OCI-M2 (cell line): ENCODE measurements at regions not wholly inside any gene's neighbourhood (a gene's known extent, or its start where the extent isn't known, plus 50 kb on each side); places are given as distances from the start of the nearest gene placed in this dataset.

Experiments
- DNase-seq: peaks from one replicate; lab custom pipeline; 2025; ENCODE audit not compliant: unreplicated experiment; lab: John Stamatoyannopoulos, UW

DNA sequence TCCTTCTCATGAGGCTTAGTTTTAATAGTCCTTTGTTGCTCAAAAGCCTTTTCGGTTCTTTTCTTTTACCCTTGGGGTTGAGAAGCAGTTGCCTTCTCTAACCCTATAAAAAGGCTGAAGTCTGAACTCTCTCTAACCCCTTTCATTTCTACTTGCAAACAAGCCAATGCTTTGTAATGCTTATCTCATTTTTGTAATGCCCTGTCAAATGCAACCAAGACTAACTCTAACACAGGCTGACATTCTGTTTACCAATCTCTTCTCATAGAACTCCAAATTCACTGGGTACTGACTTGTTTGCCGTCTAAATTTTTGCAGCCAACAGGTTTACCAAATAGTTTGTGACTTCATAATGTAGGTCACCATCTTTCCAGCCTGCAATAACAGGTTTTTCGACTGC lies 233.9 kb upstream of the SNX7 start:
- DNase-seq, result no peak

DNA sequence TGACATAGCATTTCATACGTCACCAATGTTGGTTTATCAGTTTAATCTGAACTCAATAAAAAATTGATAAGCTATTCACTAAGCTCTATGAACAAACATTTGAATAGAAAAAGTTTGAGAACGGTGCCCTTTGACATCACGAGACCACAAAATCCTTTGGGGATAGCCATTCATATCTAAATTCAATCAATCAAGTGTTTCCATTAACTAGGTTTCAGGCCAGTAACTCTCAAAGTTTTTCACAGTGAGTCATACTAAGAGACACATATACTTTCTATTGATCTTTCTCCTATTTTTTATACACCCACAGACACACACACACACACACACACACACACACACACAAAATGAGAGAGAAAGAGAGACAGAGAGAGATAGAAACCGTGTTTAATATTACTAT lies 235.4 kb upstream of the SNX7 start:
- no peak for DNase-seq

DNA sequence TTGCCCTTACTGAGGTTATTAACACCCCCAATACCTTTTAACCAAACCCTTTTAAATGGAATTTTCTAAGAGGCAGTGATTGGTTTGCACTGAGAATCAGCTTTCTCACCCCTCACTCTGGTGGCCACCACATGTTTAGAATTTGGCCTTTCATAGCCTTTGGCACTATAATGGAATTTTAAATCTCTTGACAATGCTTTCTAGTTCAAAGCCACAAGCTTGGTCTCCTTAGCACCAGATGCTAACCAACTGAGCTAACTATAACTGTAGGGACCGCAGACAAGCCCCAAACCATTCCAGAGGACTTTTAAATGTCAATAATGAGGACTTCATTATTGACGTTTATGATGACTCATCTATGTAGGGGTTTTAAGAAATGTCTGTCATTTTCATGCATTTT lies 238.7 kb upstream of the SNX7 start:
- DNase-seq, result no peak

DNA sequence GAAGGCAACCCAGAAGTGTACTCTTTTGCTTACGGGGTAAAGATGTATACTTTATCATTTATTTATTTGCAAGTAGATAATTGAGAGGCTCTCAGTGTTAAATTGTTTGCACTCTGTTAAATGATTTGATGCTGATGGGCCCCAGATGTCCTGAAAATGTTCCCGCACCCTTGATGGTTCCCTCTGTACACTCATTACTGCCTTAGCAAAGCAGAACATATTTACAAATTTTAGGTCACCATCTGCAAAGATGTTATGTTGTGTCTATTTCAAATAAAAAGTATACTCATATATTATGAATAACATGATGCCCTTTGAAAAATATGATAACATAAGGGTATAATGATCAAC lies 240.5 kb upstream of the SNX7 start:
- DNase-seq, result no peak

DNA sequence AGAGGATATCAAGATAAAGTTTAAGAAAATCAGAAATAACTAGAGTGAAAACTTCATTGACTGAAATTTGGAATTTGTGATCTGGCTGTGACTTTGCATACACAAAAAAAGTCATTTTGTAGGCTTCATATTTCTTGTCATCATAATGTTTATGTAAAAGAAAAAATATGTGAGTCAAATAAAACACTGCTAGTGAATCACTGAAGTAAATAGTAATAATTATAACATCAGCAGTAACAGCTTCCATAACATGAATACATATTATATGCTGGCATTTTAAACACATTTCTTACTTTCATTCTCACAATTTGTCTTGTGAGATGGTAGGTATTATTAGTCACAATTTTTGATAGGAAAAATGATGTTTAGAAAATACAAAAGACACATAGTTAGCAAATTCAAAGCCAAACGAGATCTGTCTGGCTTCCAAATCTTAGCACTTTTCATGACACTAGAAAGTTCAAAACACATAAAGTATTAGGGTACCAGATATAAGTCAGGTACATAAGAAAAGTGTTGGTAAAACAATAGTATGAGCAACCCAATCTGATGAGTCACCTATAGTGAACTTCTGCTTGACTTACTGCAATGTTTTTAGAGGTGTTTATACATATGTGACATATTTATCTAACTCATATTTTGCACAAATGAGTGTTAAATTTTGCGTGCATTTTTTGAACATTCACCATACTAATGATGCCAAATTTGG lies 241.0 kb upstream of the SNX7 start:
- no peak for DNase-seq

DNA sequence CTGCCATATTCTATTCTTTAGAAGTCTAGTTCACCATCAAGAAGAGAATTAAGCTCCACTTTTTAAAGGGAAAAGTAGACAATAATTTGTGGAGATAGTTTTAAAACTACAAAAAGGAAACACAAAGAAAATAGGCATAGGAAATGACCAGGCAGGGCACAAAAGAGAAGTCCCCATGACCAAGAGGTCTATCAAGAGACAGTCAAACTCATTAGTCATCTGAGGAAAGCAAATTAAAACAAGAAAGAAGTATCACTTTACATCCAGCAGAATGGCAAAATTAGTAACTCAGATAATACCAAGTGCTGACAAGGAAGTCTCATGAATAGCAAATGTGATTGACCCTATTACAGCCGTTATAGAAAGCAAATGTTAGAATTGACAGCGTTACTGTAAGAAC lies 243.7 kb upstream of the SNX7 start:
- no peak for DNase-seq

DNA sequence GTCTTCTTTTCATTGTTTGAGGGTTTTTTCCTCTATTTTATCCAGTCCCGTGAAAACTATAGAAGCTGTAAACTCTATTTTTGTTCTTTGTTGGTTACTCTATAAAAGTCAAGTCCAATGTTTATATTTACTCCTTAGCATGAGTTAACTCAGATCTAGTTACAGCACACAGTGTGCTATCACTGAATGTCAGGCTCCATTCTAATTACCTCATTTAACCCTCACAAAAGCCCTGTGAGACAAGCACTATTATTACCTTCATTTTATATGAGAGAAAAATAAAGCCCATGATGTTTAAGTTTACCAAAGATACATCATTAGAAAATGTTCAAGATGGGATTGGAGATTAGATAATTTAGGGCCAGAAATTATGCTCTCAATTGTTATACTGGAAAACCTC lies 251.4 kb upstream of the SNX7 start:
- DNase-seq, result no peak

DNA sequence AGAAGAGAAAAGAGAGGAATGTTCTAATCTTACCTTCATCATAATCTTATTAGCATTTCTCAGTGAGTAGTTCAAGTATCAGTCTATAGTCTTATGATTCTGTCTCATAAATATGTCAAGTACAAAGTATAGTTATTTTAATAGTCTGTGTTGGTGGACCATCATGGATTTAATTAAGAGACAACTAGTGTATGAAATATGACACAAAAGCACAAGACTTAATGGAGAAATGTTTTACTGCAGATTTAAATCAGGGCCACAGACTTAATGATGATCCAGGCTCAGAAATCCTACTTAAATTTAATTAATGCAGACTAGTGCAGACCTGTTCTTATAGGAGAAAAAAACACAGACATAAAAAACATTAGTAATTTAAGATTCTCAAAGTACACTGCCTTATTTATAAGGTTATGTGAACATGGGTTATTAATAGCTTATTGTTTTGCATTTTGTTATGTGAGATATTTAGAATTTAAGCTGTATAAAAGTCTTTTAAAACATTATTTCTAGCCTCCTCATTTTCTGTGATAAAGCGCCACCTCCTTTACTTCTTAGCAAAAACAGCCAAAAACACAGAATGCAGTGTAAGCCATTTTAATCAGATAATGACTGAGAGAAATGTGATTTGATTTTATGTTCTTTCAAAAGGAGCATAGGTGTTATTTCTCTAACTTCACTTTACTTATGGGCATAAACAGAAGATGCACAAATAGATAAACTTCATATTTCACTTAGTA lies 255.0 kb upstream of the SNX7 start:
- no peak for DNase-seq

DNA sequence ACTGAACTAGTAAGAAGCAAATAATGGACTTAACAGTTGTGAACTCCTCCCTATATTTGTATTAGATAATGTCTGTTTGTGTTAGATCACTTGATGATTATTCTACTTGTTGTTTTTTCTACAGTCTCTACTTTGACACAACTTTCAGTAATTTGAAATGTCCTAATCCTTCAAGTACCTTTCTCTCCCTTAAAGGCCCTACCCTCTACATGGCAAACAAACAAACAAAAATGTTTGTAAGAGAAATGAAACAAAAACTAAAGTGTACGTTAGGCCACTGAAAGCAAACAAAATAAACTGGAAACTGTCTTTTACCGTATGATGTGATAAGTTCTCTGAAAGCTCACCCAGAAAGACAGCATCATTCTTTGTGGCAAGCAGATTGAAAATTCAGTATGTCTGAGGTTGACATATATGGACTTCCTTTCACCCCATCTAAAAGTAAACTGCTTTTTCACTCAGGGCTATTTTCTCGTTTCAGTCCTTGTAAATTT lies 255.9 kb upstream of the SNX7 start:
- no peak for DNase-seq

DNA sequence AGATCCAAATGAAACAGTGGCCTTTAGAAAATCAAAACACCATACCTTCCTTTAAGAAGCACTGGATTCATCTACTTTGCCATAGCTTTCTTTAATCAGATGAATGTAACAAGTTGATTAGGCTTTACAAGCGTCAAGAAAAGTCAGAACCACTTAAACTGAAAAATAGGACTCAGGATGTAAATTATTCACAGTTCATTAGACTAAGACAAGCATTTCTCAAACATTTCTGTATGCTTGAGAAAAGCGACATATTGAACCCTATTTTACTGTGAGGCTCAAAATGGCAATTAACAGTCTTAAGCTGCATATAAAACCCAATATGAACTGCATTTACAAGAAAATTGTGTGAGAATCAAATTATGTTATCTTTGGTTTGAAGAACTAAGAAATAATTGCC lies 256.7 kb upstream of the SNX7 start:
- no peak for DNase-seq

DNA sequence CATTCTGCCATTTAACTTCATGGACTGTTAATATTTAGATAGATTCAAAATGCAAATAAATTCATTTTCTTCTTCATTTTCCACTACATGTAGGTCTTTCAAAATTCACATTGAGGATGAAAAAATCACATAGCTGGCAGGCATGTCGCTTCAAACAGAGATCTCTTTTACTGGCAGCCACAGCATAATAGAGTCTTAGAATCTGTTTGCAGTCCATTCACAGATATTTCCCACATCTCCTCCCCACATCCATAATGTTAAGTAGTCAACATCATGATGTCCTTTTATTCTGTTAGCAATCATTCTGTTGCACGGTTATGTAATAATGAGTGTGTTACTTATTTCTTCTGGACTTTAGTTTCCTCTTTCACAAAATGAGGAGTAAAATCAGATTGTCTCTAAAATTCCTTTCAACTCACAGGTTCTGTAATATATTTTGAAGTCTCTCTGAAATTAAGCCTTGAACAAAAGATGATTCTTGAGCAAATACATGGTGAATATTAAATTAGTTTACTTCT lies 257.5 kb upstream of the SNX7 start:
- DNase-seq, result no peak

DNA sequence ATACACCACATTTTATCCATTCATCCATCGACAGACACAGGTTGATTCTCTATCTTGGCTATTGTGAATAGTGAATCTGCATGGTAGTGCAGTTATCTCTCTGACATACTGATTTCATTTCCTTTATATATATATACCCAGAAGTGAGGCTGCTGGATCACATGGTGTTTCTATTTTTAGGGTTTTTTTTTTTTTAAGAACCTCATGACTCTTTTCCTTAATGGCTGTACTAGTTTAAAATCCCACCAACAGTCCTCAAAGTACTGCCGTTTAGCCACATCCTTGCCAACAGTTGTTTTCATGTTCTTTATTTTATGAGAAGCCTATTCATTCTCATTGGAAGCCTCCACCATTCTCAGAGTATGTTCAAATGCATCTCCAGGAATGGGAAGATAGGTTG lies 258.7 kb upstream of the SNX7 start:
- DNase-seq, result no peak

DNA sequence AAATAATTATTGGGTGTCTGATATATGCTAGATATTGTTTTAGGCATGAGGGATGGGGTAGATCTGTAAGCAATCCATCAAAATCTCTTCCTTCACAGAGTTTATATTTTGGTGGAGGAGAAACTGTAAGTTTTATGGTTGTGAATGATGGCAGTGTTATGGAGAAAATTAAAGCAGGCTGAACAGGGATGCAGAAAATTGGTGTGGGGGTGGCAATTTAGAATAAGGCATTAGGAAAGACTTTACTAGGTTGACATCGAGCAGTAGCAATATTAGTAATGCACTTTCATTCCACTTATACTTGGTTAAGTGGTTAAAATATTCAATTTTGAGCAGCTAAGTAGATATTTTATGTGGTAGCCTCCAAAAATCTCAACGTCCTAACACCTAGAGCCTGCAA lies 261.1 kb upstream of the SNX7 start:
- no peak for DNase-seq

DNA sequence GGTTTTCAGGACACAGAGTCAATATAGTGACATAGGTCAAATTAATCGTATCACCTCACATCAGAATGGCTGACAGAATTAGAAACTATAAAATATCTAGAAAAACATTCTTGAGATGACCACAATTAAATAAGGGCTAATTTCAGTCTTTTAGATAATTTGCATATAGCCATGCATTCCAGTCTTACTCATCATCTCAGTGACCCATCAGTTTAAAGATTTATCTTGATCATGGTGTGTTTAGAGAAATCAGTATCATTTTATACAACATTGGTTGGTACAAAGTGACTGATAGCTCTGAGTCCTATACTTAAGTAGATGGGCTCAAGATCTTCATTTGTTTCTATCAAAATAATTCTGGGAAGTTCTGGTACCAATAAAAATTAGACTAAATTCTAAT lies 262.3 kb upstream of the SNX7 start:
- DNase-seq, result no peak

DNA sequence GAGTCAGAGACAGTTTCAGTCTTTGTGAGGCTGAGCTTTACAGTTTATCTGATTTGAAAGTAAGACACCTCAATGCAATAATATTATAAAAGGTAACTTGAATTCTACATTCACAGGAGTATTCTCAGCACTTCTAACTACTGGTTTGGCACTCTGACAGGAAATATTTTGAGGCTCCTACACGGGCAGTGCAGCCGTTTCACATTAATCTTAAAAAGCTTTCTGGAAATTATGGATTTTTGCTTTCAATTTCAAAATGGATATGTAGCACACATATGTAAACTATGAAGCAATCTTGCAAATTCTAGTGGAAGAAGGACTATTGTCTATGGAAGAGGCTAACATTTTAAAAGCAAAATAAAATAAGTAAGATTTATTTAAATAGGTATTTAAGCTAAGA lies 262.9 kb upstream of the SNX7 start:
- DNase-seq, result no peak

DNA sequence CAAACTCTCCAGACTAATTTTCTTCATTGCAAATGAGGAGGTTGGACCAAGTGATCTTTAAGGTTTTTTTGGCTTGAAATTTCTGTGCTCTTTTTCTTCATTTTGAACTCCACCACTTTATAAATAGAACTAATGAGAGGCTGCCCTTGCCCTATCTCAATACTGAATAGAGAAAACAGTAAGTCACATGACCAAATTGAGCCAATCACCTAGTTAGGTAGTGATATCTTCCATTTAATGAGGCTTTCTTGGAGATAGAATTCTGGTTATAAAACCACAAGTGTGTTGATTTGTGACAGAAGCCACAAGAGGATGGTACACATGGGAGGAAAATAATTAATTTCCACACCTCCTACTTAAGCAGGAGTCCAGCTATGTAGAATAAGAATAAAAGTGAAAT lies 263.4 kb upstream of the SNX7 start:
- no peak for DNase-seq

DNA sequence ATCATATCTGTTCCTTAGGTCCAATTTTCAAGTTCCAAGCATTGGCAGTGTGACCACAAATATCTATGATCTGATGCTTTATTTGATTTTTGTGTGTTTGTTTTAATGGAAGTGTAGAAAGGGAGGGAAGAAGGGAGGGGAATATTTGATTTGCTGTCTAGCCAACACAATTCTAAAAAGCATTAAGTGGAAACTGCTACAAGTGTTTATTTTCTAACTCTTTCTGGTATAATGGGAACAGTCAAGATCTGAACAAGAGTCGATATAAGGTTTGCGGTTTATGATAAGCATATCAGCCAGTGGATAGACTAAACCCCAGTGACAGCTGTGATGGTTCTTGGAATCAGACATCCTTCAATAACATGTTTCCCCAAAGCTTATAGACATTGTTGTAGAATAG lies 267.8 kb upstream of the SNX7 start:
- no peak for DNase-seq

DNA sequence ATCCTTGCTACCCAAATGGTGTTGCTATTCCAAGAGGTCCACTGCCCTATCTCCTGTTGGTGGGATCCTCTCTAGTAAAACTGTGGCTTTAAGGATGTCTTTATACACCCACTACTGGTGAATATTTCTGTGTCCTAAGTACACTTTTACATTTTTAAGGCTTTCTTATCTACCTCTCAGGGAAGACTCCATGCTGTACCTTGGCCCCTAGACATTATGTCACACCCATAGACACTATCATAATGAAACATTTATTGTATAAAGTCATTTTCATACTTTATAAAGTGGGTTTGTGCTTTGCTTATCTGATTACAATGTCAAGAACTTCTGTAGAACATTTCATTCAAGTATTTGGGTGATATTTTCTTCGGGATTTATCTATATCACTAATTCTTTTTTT lies 270.3 kb upstream of the SNX7 start:
- no peak for DNase-seq

DNA sequence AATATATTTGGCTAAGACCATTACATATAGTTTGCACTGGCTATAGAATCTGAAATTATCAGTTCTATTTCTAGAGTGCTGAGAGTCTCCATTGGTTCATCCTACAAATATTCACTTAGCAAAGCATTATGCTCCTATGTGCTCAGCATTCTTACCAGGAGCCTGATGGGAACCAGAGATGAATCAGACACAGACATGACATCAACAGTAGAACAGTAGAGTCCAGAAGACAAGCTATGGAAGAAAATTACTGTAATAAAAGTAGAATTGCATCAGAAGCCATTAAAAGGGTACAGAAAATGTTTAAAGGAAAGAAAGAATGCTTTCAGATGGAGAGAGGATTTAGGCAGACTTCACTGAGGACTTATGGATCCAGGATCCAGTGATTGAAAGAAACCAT lies 271.7 kb upstream of the SNX7 start:
- DNase-seq, result no peak

DNA sequence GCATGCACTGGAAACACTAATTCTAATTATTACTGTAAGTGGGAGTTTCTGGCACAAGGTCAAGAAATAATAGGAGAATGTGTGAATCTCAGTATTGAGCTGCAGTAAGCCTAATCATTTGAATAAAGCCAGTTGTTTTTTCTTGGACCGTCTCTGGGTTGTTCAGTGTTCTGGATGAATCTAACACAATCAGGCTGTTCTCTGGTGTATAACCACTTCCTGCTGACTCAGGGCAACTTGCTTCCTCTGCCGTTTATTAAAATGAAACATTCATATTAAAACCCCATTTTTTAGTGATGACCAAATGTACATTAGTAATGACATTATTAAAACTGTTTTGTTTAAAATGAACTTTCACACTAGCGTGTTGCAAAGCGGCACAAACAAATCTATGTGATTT lies 273.1 kb upstream of the SNX7 start:
- no peak for DNase-seq

DNA sequence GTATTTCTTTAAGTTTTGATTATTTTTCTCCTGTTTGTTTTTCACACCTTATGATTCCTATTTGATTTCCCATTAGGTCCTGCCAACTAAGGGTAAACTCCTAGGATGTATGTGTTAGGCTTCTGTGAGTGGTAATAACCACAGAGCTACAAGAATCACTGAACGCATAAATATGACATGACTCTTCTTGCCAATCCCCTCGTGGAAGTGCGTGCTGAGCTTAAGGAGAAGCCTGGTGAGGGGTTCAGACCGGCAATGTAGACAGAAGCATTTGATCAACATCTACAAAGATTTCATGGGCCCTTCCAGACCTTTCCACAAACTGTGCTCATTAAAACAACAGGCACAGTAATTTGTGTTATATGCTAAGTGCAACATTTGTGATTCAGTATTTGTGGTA lies 273.8 kb upstream of the SNX7 start:
- DNase-seq, result no peak

DNA sequence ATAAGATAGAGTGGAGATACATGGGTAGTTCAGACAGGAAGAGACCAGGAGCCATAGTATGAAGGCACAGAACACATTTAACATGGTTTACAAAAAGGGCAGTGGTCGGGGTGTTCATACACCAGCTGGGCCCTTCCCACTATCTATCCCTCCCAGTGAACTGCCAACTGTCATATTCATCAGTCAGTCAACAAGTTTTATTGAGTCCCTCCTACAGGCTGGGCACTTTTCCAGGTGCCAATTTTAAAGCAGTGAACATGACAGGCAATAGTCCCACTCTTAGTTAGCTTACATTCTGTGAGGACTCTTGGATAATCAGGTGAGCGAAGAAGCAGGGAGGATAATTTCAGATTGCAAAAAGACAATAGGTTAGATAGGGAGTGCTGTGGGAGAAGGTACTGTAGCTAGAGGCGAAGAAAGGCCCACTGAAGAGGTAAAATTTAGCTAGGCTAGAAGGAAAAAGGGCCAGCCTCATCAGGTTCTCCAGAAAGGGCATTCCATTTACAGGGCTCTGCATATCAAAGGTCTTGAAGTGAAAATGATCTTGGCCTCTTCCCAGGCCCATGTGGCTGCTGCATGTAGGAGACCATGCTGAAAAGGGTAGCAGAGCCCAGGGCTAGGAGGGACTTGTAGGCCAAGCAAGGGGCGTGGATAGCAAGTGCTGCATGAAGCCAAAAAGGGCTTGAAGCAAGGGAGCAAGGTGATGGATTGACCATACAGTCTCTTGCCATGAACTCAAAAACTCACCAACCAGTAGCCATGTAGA lies 274.7 kb upstream of the SNX7 start:
- DNase-seq, result no peak
